ENCODE measurements at regions not wholly inside any gene's neighbourhood (a gene's known extent, or its start where the extent isn't known, plus 50 kb on each side); places are given as distances from the start of the nearest gene placed in this dataset.

GRCh38 chr6:145241721-145242120 is 493.6 kb downstream of the EPM2A start:
- no peak for TF ChIP-seq CTCF (IDR thresholded peaks at IDR 0.05; ENCODE audit: low read length)
- TF ChIP-seq EZH2phosphoT487 (IDR thresholded peaks at IDR 0.05; ENCODE audit: low read length), result no peak
- TF ChIP-seq EZH2 (optimal IDR thresholded peaks at IDR 0.05; ENCODE audit: low read depth, low read length), result no peak
